ENCODE measurements at regions not wholly inside any gene's neighbourhood (a gene's known extent, or its start where the extent isn't known, plus 50 kb on each side); places are given as distances from the start of the nearest gene placed in this dataset.
"Not testable (repeated sequence)": the region's sequence is repeated elsewhere in the genome, so short reads cannot be mapped to it uniquely, and the experiment has no call there.

DNA sequence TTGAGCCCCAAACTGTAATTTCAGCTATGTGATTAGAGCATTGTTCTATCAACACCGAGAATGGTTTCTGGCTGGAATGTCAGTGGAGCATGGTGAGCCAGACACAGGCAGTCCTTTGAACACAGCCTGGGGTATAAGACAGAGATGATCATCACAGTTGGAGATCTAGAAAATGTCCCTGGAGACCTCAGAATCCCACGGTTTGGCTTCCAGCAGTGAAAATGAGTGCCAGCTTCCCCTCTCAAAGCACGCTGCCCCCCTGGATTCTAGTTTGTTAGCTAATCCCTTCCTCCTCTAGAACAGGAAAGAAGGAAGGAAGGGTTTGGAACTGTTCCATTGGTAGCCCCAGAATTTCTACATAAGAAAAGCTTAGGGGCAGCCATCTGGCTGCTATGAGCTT, 59.9 kb upstream of the JAK1 start:
- Histone ChIP-seq H3K27ac (ENCODE audit: low read length in 2 of 2) (no peak overlapping the region), H3K36me3 (replicated peaks in 1 of 2; ENCODE audit: control extremely low read depth in 1 of 2, control insufficient read depth in 1 of 2, extremely low read depth in 1 of 2, insufficient read depth in 2 of 2, low read length in 1 of 2) (no peaks in the 10 kb centered on the region), H3K4me2 (replicated peaks; ENCODE audit: low read depth, low read length, poor library complexity, severe bottlenecking) (no peak overlapping the region), H2AFZ (ENCODE audit: insufficient read depth, low read depth, low read length, poor library complexity, severe bottlenecking) (no peak overlapping the region), H3K4me3 (ENCODE audit: control extremely low read depth in 1 of 5, extremely low read depth in 1 of 5, insufficient read depth in 1 of 5, low read depth in 2 of 5, low read length in 4 of 5) (no peak overlapping the region), H3K9me3 (ENCODE audit: control extremely low read depth in 1 of 3, control insufficient read depth in 2 of 3, insufficient read depth in 1 of 3, low read length in 2 of 3) (peaks cover 0 to 2% (median 0%) of the 10 kb centered on the region in 3 donors), H4K20me1 (ENCODE audit: control insufficient read depth, insufficient read depth, low read length, poor library complexity, severe bottlenecking) (no peaks in the 10 kb centered on the region), H3K4me1 (ENCODE audit: control insufficient read depth in 2 of 2, insufficient read depth in 2 of 2, low read length in 2 of 2) (no peaks in the 10 kb centered on the region), H3K9ac (ENCODE audit: low read length) (no peak overlapping the region), H3K27me3 (replicated peaks in 1 of 4; ENCODE audit: control extremely low read depth in 1 of 4, control insufficient read depth in 3 of 4, insufficient read depth in 4 of 4, low read length in 3 of 4) (no peaks in the 10 kb centered on the region), H3K79me2 (ENCODE audit: control insufficient read depth, insufficient read depth, low read length) (no peaks in the 10 kb centered on the region)
- Mint-ChIP-seq H3K4me1 (no peaks in the 10 kb centered on the region), H3K4me3 (no peak overlapping the region), H3K27me3 (peaks cover 2% of the 10 kb centered on the region), H3K27ac (no peak overlapping the region), H3K9me3 (ENCODE audit: insufficient read depth) (peaks cover 4% of the 10 kb centered on the region)
- CTCF ChIA-PET = no interaction called here
- intact Hi-C loops (cut with micrococcal nuclease) = no loop called here
- ATAC-seq (ENCODE audit: low read depth) (no peak), DNase-seq (no peak)
- WGBS (ENCODE audit: insufficient coverage) = 100% methylated on average over 1 of the region's 3 CpGs
- TF ChIP-seq EZH2 (IDR thresholded peaks at IDR 0.05; ENCODE audit: borderline replicate concordance, insufficient read depth, low read depth, low read length, poor library complexity, severe bottlenecking) = no peak
- TF ChIP-seq, protein P1, sequence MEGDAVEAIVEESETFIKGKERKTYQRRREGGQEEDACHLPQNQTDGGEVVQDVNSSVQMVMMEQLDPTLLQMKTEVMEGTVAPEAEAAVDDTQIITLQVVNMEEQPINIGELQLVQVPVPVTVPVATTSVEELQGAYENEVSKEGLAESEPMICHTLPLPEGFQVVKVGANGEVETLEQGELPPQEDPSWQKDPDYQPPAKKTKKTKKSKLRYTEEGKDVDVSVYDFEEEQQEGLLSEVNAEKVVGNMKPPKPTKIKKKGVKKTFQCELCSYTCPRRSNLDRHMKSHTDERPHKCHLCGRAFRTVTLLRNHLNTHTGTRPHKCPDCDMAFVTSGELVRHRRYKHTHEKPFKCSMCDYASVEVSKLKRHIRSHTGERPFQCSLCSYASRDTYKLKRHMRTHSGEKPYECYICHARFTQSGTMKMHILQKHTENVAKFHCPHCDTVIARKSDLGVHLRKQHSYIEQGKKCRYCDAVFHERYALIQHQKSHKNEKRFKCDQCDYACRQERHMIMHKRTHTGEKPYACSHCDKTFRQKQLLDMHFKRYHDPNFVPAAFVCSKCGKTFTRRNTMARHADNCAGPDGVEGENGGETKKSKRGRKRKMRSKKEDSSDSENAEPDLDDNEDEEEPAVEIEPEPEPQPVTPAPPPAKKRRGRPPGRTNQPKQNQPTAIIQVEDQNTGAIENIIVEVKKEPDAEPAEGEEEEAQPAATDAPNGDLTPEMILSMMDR (IDR thresholded peaks at IDR 0.05) = no peak
- POLR2A ChIA-PET = no interaction called here

GRCh38 chr1:65027666-65028358, 61.5 kb upstream of the JAK1 start:
- Histone ChIP-seq H4K20me1 (ENCODE audit: control insufficient read depth, insufficient read depth, low read length, poor library complexity, severe bottlenecking) (no peaks in the 10 kb centered on the region), H3K4me1 (ENCODE audit: control insufficient read depth in 2 of 2, insufficient read depth in 2 of 2, low read length in 2 of 2) (no peaks in the 10 kb centered on the region), H3K27ac (ENCODE audit: low read length in 2 of 2) (no peak overlapping the region), H3K36me3 (replicated peaks in 1 of 2; ENCODE audit: control extremely low read depth in 1 of 2, control insufficient read depth in 1 of 2, extremely low read depth in 1 of 2, insufficient read depth in 2 of 2, low read length in 1 of 2) (no peaks in the 10 kb centered on the region), H3K4me2 (replicated peaks; ENCODE audit: low read depth, low read length, poor library complexity, severe bottlenecking) (no peak overlapping the region), H3K79me2 (ENCODE audit: control insufficient read depth, insufficient read depth, low read length) (no peaks in the 10 kb centered on the region), H3K9me3 (ENCODE audit: control extremely low read depth in 1 of 3, control insufficient read depth in 2 of 3, insufficient read depth in 1 of 3, low read length in 2 of 3) (peaks cover 0 to 2% (median 0%) of the 10 kb centered on the region in 3 donors), H2AFZ (ENCODE audit: insufficient read depth, low read depth, low read length, poor library complexity, severe bottlenecking) (no peak overlapping the region), H3K4me3 (ENCODE audit: control extremely low read depth in 1 of 5, extremely low read depth in 1 of 5, insufficient read depth in 1 of 5, low read depth in 2 of 5, low read length in 4 of 5) (no peak overlapping the region), H3K9ac (ENCODE audit: low read length) (no peak overlapping the region), H3K27me3 (replicated peaks in 1 of 4; ENCODE audit: control extremely low read depth in 1 of 4, control insufficient read depth in 3 of 4, insufficient read depth in 4 of 4, low read length in 3 of 4) (no peaks in the 10 kb centered on the region)
- Mint-ChIP-seq H3K9me3 (ENCODE audit: insufficient read depth) (peaks cover 4% of the 10 kb centered on the region), H3K27me3 (peaks cover 2% of the 10 kb centered on the region), H3K4me3 (no peak overlapping the region), H3K4me1 (no peaks in the 10 kb centered on the region), H3K27ac (no peak overlapping the region)
- no peak for ATAC-seq (ENCODE audit: low read depth)
- DNase-seq = no peak
- 63% methylated on average over 2 of the region's 5 CpGs for WGBS (ENCODE audit: insufficient coverage)
- POLR2A ChIA-PET = no interaction called here
- intact Hi-C loops (cut with micrococcal nuclease) = no loop called here
- CTCF ChIA-PET = interaction anchor here (1.3 kb wide), 1 partner anchor 10 kb away, joined by 4 read pairs; no protein-coding TSS in a partner anchor
- TF ChIP-seq EZH2 (IDR thresholded peaks at IDR 0.05; ENCODE audit: borderline replicate concordance, insufficient read depth, low read depth, low read length, poor library complexity, severe bottlenecking) = no peak
- TF ChIP-seq, protein P1 (IDR thresholded peaks at IDR 0.05) = no peak

DNA sequence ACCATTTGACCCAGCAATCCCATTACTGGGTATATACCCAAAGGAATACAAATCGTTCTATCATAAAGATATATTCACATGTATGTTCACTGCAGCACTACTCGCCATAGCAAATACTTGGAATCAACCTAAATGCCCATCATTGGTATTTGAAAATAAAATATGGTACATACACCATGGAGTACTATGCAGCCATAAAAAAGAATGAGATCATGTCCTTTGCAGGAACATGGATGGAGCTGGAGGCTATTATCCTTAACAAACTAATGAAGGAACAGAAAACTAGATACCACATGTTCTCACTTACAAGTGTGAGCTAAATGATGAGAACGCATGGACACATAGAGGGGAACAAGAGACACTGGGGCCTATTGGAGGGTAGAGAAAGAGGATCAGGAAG, 63.1 kb upstream of the JAK1 start:
- H3K27me3 Mint-ChIP-seq, H3K4me3 Mint-ChIP-seq: not testable (repeated sequence)

More for the DNA sequence above, 63.1 kb upstream of the JAK1 start:
- H3K9ac ChIP-seq (ENCODE audit: low read length); DNase-seq; ATAC-seq (ENCODE audit: low read depth); intact Hi-C loops (cut with micrococcal nuclease); H3K27ac Mint-ChIP-seq; POLR2A ChIA-PET; H2AFZ ChIP-seq (ENCODE audit: insufficient read depth, low read depth, low read length, poor library complexity, severe bottlenecking); H3K4me1 ChIP-seq (ENCODE audit: control insufficient read depth in 2 of 2, insufficient read depth in 2 of 2, low read length in 2 of 2); H3K79me2 ChIP-seq (ENCODE audit: control insufficient read depth, insufficient read depth, low read length); H3K27ac ChIP-seq (ENCODE audit: low read length in 2 of 2); H4K20me1 ChIP-seq (ENCODE audit: control insufficient read depth, insufficient read depth, low read length, poor library complexity, severe bottlenecking); H3K36me3 ChIP-seq (replicated peaks in 1 of 2; ENCODE audit: control extremely low read depth in 1 of 2, control insufficient read depth in 1 of 2, extremely low read depth in 1 of 2, insufficient read depth in 2 of 2, low read length in 1 of 2); H3K4me1 Mint-ChIP-seq; H3K4me3 ChIP-seq (ENCODE audit: control extremely low read depth in 1 of 5, extremely low read depth in 1 of 5, insufficient read depth in 1 of 5, low read depth in 2 of 5, low read length in 4 of 5); H3K9me3 Mint-ChIP-seq (ENCODE audit: insufficient read depth); H3K4me2 ChIP-seq (replicated peaks; ENCODE audit: low read depth, low read length, poor library complexity, severe bottlenecking); H3K9me3 ChIP-seq (ENCODE audit: control extremely low read depth in 1 of 3, control insufficient read depth in 2 of 3, insufficient read depth in 1 of 3, low read length in 2 of 3); H3K27me3 ChIP-seq (replicated peaks in 1 of 4; ENCODE audit: control extremely low read depth in 1 of 4, control insufficient read depth in 3 of 4, insufficient read depth in 4 of 4, low read length in 3 of 4): not testable (repeated sequence)
- no CpG with 5 or more reads among the region's 3 CpGs for WGBS (ENCODE audit: insufficient coverage)
- CTCF ChIA-PET = interaction anchor here (1.2 kb wide), 1 partner anchor 10 kb away, joined by 3 read pairs; no protein-coding TSS in a partner anchor
